Tibial artery (tissue), 4 donors: ENCODE measurements at regions not wholly inside any gene's neighbourhood (a gene's known extent, or its start where the extent isn't known, plus 50 kb on each side); places are given as distances from the start of the nearest gene placed in this dataset.

Experiments used
- DNase-seq, 2 donors: peaks; one replicate each; pipeline ENCODE4 v3.0.0-alpha.2; 2019
- H3K27ac ChIP-seq, 2 donors: fragments of 200-600 bp; sonication (generic) in 1 of 2; 1 replicate in 1 of 2; 2 replicates in 1 of 2; pipeline ENCODE4 v1.5.1; 2018 to 2019; ENCODE audit warnings: mild to moderate bottlenecking in 1 of 2
- H3K27me3 ChIP-seq, 2 donors: fragments of 200-600 bp; sonication (generic) in 1 of 2; one replicate each; pipeline versions ENCODE4 v1.5.1 to v1.6.0; 2016 to 2019
- H3K36me3 ChIP-seq, 3 donors: fragments of 200-600 bp; sonication (generic) in 2 of 3; one replicate each; pipeline ENCODE4 v1.5.1; 2016 to 2019; ENCODE audit warnings: mild to moderate bottlenecking in 2 of 3
- H3K4me1 ChIP-seq, 4 donors: fragments of 200-600 bp; sonication (generic) in 2 of 4; 1 replicate in 3 of 4; 2 replicates in 1 of 4; pipeline ENCODE4 v1.5.1; 2016 to 2019
- H3K4me3 ChIP-seq, 2 donors: fragments of 200-600 bp; sonication (generic) in 1 of 2; 1 replicate in 1 of 2; 2 replicates in 1 of 2; pipeline ENCODE4 v1.5.1; 2018 to 2019; ENCODE audit warnings: mild to moderate bottlenecking in 2 of 2
- H3K9me3 ChIP-seq, 3 donors: fragments of 200-600 bp; sonication (generic) in 1 of 3; one replicate each; pipeline ENCODE4 v1.5.1; 2016 to 2019
- intact Hi-C: fragments of 100-400 bp; cut with DNase I; formaldehyde crosslinking; loops from one replicate; pipeline ENCODE4 v1.15.0; 2023; ENCODE audit warnings: low total_unique reads
- TF ChIP-seq, protein P1 (sequence below), 2 experiments: fragments of 200-600 bp in 1 of 2; fragments of 450-650 bp in 1 of 2; IDR thresholded peaks; one replicate each; pipeline ENCODE4 v1.5.1; 2017 to 2019; ENCODE audit warnings: antibody characterized with exemption in 2 of 2, mild to moderate bottlenecking in 1 of 2, moderate library complexity in 1 of 2

- no peak for DNase-seq
- TF ChIP-seq, protein P1, sequence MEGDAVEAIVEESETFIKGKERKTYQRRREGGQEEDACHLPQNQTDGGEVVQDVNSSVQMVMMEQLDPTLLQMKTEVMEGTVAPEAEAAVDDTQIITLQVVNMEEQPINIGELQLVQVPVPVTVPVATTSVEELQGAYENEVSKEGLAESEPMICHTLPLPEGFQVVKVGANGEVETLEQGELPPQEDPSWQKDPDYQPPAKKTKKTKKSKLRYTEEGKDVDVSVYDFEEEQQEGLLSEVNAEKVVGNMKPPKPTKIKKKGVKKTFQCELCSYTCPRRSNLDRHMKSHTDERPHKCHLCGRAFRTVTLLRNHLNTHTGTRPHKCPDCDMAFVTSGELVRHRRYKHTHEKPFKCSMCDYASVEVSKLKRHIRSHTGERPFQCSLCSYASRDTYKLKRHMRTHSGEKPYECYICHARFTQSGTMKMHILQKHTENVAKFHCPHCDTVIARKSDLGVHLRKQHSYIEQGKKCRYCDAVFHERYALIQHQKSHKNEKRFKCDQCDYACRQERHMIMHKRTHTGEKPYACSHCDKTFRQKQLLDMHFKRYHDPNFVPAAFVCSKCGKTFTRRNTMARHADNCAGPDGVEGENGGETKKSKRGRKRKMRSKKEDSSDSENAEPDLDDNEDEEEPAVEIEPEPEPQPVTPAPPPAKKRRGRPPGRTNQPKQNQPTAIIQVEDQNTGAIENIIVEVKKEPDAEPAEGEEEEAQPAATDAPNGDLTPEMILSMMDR (IDR thresholded peaks at IDR 0.05) = no peak
- intact Hi-C loops = no loop called here
- H3K27me3 ChIP-seq = no peaks in the 10 kb centered on the region
- no peak overlapping the region for H3K4me3 ChIP-seq
- H3K27ac ChIP-seq = no peak overlapping the region
- H3K36me3 ChIP-seq = no peaks in the 10 kb centered on the region
- no peaks in the 10 kb centered on the region for H3K9me3 ChIP-seq
- no peaks in the 10 kb centered on the region for H3K4me1 ChIP-seq
Observed at GRCh38 chr13:86974251-86974994, 696.7 kb upstream of the SLITRK5 start.

DNA sequence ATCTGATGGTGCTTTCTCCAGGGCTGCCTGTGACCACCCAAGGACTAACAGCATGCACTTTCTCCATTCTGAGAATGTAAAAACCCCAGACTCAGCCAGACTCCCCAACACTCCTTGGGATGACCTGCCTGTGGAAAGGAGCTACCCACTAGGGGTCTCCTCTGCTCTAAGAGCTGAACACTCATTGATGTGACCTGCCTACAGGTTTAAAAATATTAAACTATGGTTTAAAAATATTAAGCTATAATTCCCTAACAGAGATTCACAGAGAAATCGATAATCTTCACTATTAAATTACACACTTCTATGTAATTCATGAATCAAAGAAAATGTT is 696.2 kb upstream of the SLITRK5 start:
- Histone ChIP-seq H3K27ac (no peak overlapping the region), H3K4me1 (no peaks in the 10 kb centered on the region), H3K27me3 (no peaks in the 10 kb centered on the region), H3K36me3 (no peaks in the 10 kb centered on the region), H3K9me3 (no peaks in the 10 kb centered on the region), H3K4me3 (no peak overlapping the region)
- no peak for DNase-seq
- intact Hi-C loops = no loop called here
- TF ChIP-seq, protein P1 (IDR thresholded peaks at IDR 0.05) = no peak

GRCh38 chr13:86976521-86977324 is 694.4 kb upstream of the SLITRK5 start:
- no peak overlapping the region for H3K4me3 ChIP-seq
- H3K36me3 ChIP-seq = no peaks in the 10 kb centered on the region
- H3K9me3 ChIP-seq = no peaks in the 10 kb centered on the region
- intact Hi-C loops = no loop called here
- no peak for DNase-seq
- TF ChIP-seq, protein P1 (IDR thresholded peaks at IDR 0.05) = no peak
- no peaks in the 10 kb centered on the region for H3K4me1 ChIP-seq
- H3K27ac ChIP-seq = no peak overlapping the region
- H3K27me3 ChIP-seq = no peaks in the 10 kb centered on the region

DNA sequence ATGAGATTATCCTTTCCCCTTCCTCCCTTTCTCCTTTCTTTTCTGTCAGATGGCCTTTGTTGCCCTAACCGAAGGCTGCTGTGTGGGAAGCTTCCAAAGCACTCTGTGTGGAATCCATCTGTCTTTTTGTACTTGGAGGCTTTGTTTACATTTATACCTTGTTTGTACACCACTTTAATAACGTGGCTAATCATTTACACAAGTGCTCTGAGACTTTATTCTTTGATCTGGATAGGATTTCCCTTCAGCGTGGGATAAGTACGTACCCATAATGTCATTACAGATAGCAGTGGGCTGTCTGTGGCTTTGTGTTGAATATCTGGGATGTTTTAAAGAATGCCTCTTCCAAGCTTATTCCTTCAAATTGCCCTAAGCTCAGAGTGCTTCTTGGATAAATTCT is 684.7 kb upstream of the SLITRK5 start:
- intact Hi-C loops = no loop called here
- Histone ChIP-seq H3K27ac (no peak overlapping the region), H3K4me1 (no peaks in the 10 kb centered on the region), H3K27me3 (no peaks in the 10 kb centered on the region), H3K4me3 (no peak overlapping the region), H3K9me3 (no peaks in the 10 kb centered on the region), H3K36me3 (no peaks in the 10 kb centered on the region)
- DNase-seq = no peak
- TF ChIP-seq, protein P1 (IDR thresholded peaks at IDR 0.05) = no peak

DNA sequence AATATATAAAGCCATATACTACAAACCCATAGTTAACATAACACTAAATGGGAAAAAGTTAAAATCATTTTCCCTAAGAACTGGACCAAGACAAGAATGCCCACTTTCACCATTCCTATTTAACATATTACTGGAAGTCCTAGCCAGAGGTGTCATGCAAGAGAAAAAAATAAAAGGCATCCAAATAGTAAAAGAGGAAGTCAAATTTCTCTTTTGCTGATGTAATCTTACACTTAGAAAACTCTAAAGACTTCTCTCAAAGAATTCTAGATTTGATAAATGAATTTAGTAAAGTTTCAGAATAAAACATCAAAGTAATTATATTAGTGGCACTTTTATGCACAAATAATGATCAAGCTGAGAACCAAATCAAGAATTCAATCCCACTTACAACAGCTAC is 678.9 kb upstream of the SLITRK5 start:
- Histone ChIP-seq H3K27me3 (no peaks in the 10 kb centered on the region), H3K36me3 (no peaks in the 10 kb centered on the region), H3K9me3 (no peaks in the 10 kb centered on the region), H3K4me3 (no peak overlapping the region), H3K4me1 (no peaks in the 10 kb centered on the region), H3K27ac (no peak overlapping the region)
- intact Hi-C loops = no loop called here
- TF ChIP-seq, protein P1 (IDR thresholded peaks at IDR 0.05) = no peak
- no peak for DNase-seq
